Panc1 (cell line): ENCODE measurements at regions not wholly inside any gene's neighbourhood (a gene's known extent, or its start where the extent isn't known, plus 50 kb on each side); places are given as distances from the start of the nearest gene placed in this dataset.

Experiments used
- CTCF ChIP-seq: fragments of 450-650 bp; IDR thresholded peaks from 2 replicates; pipeline ENCODE4 v1.5.1; 2017; ENCODE audit warnings: mild to moderate bottlenecking
- POLR2AphosphoS5 ChIP-seq: IDR thresholded peaks from 2 replicates; pipeline ENCODE4 v1.6.1; 2012; ENCODE audit warnings: mild to moderate bottlenecking, low read depth, low read length, moderate library complexity
- REST ChIP-seq, 2 experiments: IDR thresholded peaks; 2 replicates each; pipeline ENCODE4 v1.6.1; 2011 to 2012; ENCODE audit warnings: low read depth in 2 of 2, control low read depth in 1 of 2, low read length in 1 of 2, mild to moderate bottlenecking in 1 of 2, moderate library complexity in 1 of 2; ENCODE audit not compliant: insufficient read depth in 1 of 2
- SIN3A ChIP-seq: IDR thresholded peaks from 2 replicates; pipeline ENCODE4 v1.6.1; 2012; ENCODE audit warnings: low read depth, mild to moderate bottlenecking, low read length, moderate library complexity, borderline replicate concordance; ENCODE audit not compliant: insufficient read depth
- TCF7L2 ChIP-seq: IDR thresholded peaks from 2 replicates; pipeline ENCODE4 v1.6.1; 2011; ENCODE audit warnings: mild to moderate bottlenecking, low read depth, low read length, inconsistent platforms

- TF ChIP-seq CTCF, result no peak
- no peak for TF ChIP-seq TCF7L2
- TF ChIP-seq POLR2AphosphoS5, result no peak
- no peak for TF ChIP-seq SIN3A
- TF ChIP-seq REST (IDR thresholded peaks at IDR 0.05; ENCODE audit: insufficient read depth in 1 of 2, low read depth in 2 of 2, low read length in 1 of 2), result no peak
Observed at GRCh38 chr5:122702524-122702875, 72.4 kb upstream of the SNX2 start.
